NCI-H510A (cell line): ENCODE measurements at regions not wholly inside any gene's neighbourhood (a gene's known extent, or its start where the extent isn't known, plus 50 kb on each side); places are given as distances from the start of the nearest gene placed in this dataset.
"Not testable (repeated sequence)": the region's sequence is repeated elsewhere in the genome, so short reads cannot be mapped to it uniquely, and the experiment has no call there.

ENCODE experiments used
- DNase-seq: peaks from one replicate; lab custom pipeline; 2025; lab: John Stamatoyannopoulos, UW

- DNase-seq = no peak
These were observed 177.3 kb downstream of the RPS24 start for GRCh38 chr10:78210976-78211375.

- DNase-seq = no peak
These were observed 177.9 kb downstream of the RPS24 start for GRCh38 chr10:78211561-78212051.

GRCh38 chr10:78212060-78212785, 178.6 kb downstream of the RPS24 start:
- peak; percentile 32 for DNase-seq

GRCh38 chr10:78212786-78213175, 179.1 kb downstream of the RPS24 start:
- no peak for DNase-seq

GRCh38 chr10:78214955-78215354, 181.3 kb downstream of the RPS24 start:
- DNase-seq = no peak

- DNase-seq = no peak
These were observed 182.0 kb downstream of the RPS24 start for GRCh38 chr10:78215645-78216044.

- no peak for DNase-seq
These were observed 183.7 kb downstream of the RPS24 start for GRCh38 chr10:78217336-78217735.

GRCh38 chr10:78218798-78219490, 185.3 kb downstream of the RPS24 start:
- no peak for DNase-seq

GRCh38 chr10:78219568-78219967, 185.9 kb downstream of the RPS24 start:
- not testable (repeated sequence) for DNase-seq

GRCh38 chr10:78220781-78221180, 187.1 kb downstream of the RPS24 start:
- no peak for DNase-seq

- no peak for DNase-seq
These were observed 188.6 kb downstream of the RPS24 start for GRCh38 chr10:78222096-78222790.

- DNase-seq = no peak
These were observed 189.4 kb downstream of the RPS24 start for GRCh38 chr10:78223088-78223487.

GRCh38 chr10:78224602-78225001, 190.9 kb downstream of the RPS24 start:
- no peak for DNase-seq

GRCh38 chr10:78225594-78225993, 191.9 kb downstream of the RPS24 start:
- DNase-seq = no peak

- no peak for DNase-seq
These were observed 195.8 kb downstream of the RPS24 start for GRCh38 chr10:78229489-78229888.

GRCh38 chr10:78229950-78230675, 196.4 kb downstream of the RPS24 start:
- no peak for DNase-seq

GRCh38 chr10:78231327-78231726, 197.7 kb downstream of the RPS24 start:
- DNase-seq = no peak

- no peak for DNase-seq
These were observed 198.3 kb downstream of the RPS24 start for GRCh38 chr10:78231939-78232338.

GRCh38 chr10:78236416-78237015, 202.9 kb downstream of the RPS24 start:
- no peak for DNase-seq

GRCh38 chr10:78237951-78238350, 204.3 kb downstream of the RPS24 start:
- DNase-seq = not testable (repeated sequence)

- no peak for DNase-seq
These were observed 213.6 kb downstream of the RPS24 start for GRCh38 chr10:78247266-78247665.

- no peak for DNase-seq
These were observed 214.2 kb downstream of the RPS24 start for GRCh38 chr10:78247821-78248220.
